ENCODE measurements at regions not wholly inside any gene's neighbourhood (a gene's known extent, or its start where the extent isn't known, plus 50 kb on each side); places are given as distances from the start of the nearest gene placed in this dataset.

- H2BK12ac ChIP-seq (ENCODE audit: low read depth, low read length): no peak overlapping the region
- ChIA-PET CTCF (ENCODE audit: partially characterized antibody) (interaction anchor here (0.6 kb wide), 1 partner anchor 31 kb away, joined by 3 read pairs; no protein-coding TSS in a partner anchor), POLR2A (ENCODE audit: partially characterized antibody) (no interaction called here)
- no peak overlapping the region for H2BK5ac ChIP-seq (ENCODE audit: low read depth, low read length)
- no peak overlapping the region for H4K5ac ChIP-seq (ENCODE audit: insufficient read length, low read depth, low read length)
- H4K8ac ChIP-seq (ENCODE audit: extremely low read depth, insufficient read depth, low read length): no peak overlapping the region
- no peak overlapping the region for H3K4ac ChIP-seq (replicated peaks; ENCODE audit: insufficient read length, low read depth, low read length)
- no peak overlapping the region for H3K27ac ChIP-seq (ENCODE audit: low read depth, low read length)
- H3K4me1 ChIP-seq (replicated peaks in 1 of 4; ENCODE audit: control insufficient read depth in 3 of 4, insufficient read depth in 4 of 4, low read length in 3 of 4): no peaks in the 10 kb centered on the region
- H3K79me1 ChIP-seq (ENCODE audit: low read depth, low read length): no peaks in the 10 kb centered on the region
- H3K27me3 ChIP-seq (replicated peaks in 1 of 4; ENCODE audit: control insufficient read depth in 3 of 4, extremely low read depth in 1 of 4, insufficient read depth in 3 of 4, low read length in 3 of 4): no peaks in the 10 kb centered on the region; a peak in 1 of 7 replicates
- no peak overlapping the region for H2AFZ ChIP-seq (ENCODE audit: low read length)
- H3K79me2 ChIP-seq (ENCODE audit: control insufficient read depth in 1 of 2, insufficient read depth in 2 of 2, low read length in 2 of 2): no peaks in the 10 kb centered on the region
- no peak overlapping the region for H3K9ac ChIP-seq (replicated peaks in 1 of 4; ENCODE audit: extremely low read depth in 1 of 4, low read depth in 3 of 4, low read length in 3 of 4)
- no peak overlapping the region for H3K56ac ChIP-seq (replicated peaks; ENCODE audit: insufficient read length, low read depth, low read length)
- no peak for TF ChIP-seq RFX5 (IDR thresholded peaks at IDR 0.05; ENCODE audit: borderline replicate concordance, low read depth, low read length)
- TF ChIP-seq RBBP5 (IDR thresholded peaks at IDR 0.05; ENCODE audit: borderline replicate concordance, low read depth, low read length): no peak
- TF ChIP-seq BACH1 (IDR thresholded peaks at IDR 0.05; ENCODE audit: low read length): no peak
- no peak for TF ChIP-seq HDAC2 (IDR thresholded peaks at IDR 0.05; ENCODE audit: borderline replicate concordance in 1 of 2, low read depth in 2 of 2, low read length in 2 of 2)
- TF ChIP-seq ATF2 (IDR thresholded peaks at IDR 0.05; ENCODE audit: low read length): no peak
- no peak for TF ChIP-seq TEAD4 (IDR thresholded peaks at IDR 0.05; ENCODE audit: low read depth, low read length)
- no peak for TF ChIP-seq CTCF (IDR thresholded peaks at IDR 0.05; ENCODE audit: control extremely low read depth in 1 of 3, insufficient read depth in 1 of 3, low read depth in 1 of 3, low read length in 3 of 3)
- no peak for TF ChIP-seq SUZ12 (IDR thresholded peaks at IDR 0.05; ENCODE audit: low read length)
- no peak for TF ChIP-seq SIX5 (IDR thresholded peaks at IDR 0.05; ENCODE audit: low read depth, low read length)
- no peak overlapping the region for H3K14ac ChIP-seq (ENCODE audit: insufficient read length)
- H2BK120ac ChIP-seq (replicated peaks; ENCODE audit: low read depth, low read length): no peak overlapping the region
- H3K4me3 ChIP-seq (ENCODE audit: extremely low read depth in 1 of 4, insufficient read depth in 2 of 4, low read depth in 3 of 4, low read length in 4 of 4): no peak overlapping the region
- H4K91ac ChIP-seq (replicated peaks; ENCODE audit: insufficient read length, low read length): no peak overlapping the region
- H3K36me3 ChIP-seq (ENCODE audit: control insufficient read depth in 2 of 4, insufficient read depth in 4 of 4, low read length in 3 of 4): no peaks in the 10 kb centered on the region
- H4K20me1 ChIP-seq (replicated peaks in 1 of 2; ENCODE audit: control insufficient read depth in 1 of 2, insufficient read depth in 2 of 2, low read length in 2 of 2): no peaks in the 10 kb centered on the region
- no peak overlapping the region for H3K18ac ChIP-seq (ENCODE audit: extremely low read depth, low read length)
- H3K23ac ChIP-seq (ENCODE audit: insufficient read length): no peak overlapping the region
- H2BK15ac ChIP-seq (ENCODE audit: low read length): no peak overlapping the region
- no peak overlapping the region for H2BK20ac ChIP-seq (ENCODE audit: low read length)
- no peak for DNase-seq (ENCODE audit: low read depth in 1 of 2, low spot score in 2 of 2)
- no peaks in the 10 kb centered on the region for H3K9me3 ChIP-seq (ENCODE audit: insufficient read depth in 2 of 2, low read depth in 1 of 2, low read length in 1 of 2)
- no peak overlapping the region for H3K4me2 ChIP-seq (ENCODE audit: insufficient read depth in 1 of 2, low read depth in 2 of 2, low read length in 2 of 2)
- H2AK5ac ChIP-seq (ENCODE audit: low read depth, low read length): no peak overlapping the region
- no peaks in the 10 kb centered on the region; the same call in 1 of the 2 replicates for H3K23me2 ChIP-seq (ENCODE audit: low read depth, low read length)
- FAIRE-seq: no peak
- 81% methylated on average over 7 of the region's 7 CpGs; no CpG with 5 or more reads in 1 of the 2 experiments for WGBS, 2 experiments (ENCODE audit: extremely low coverage in 1 of 2, insufficient coverage in 1 of 2, insufficient read length in 1 of 2, insufficient replicate concordance in 2 of 2, low coverage in 1 of 2, low lambda C conversion rate in 2 of 2, missing lambda C conversion rate in 1 of 2)
Measured at GRCh38 chr14:54301359-54301758, 95.4 kb upstream of the CDKN3 start.
